Psoas muscle (tissue), 7 donors: ENCODE measurements at regions not wholly inside any gene's neighbourhood (a gene's known extent, or its start where the extent isn't known, plus 50 kb on each side); places are given as distances from the start of the nearest gene placed in this dataset.

ENCODE experiments used
- ATAC-seq, 4 donors: fragments of 200-7000 bp; cut with Tn5 transposase; one replicate each; pipeline ENCODE4 v1.9.1; 2020; ENCODE audit warnings: moderate library complexity in 3 of 4, mild to moderate bottlenecking in 2 of 4
- DNase-seq, 2 donors: peaks; one replicate each; pipeline ENCODE4 v3.0.0-alpha.2; 2020
- H3K27ac ChIP-seq: fragments of 200-600 bp; one replicate; pipeline ENCODE4 v1.8.0; 2022
- H3K27me3 ChIP-seq, 3 donors: fragments of 200-600 bp in 1 of 3; one replicate each; pipeline versions ENCODE4 v1.6.1 to v1.8.0; 2013 to 2022; ENCODE audit warnings: low read length in 2 of 3, mild to moderate bottlenecking in 2 of 3, moderate library complexity in 1 of 3; ENCODE audit not compliant: insufficient read depth in 3 of 3
- H3K36me3 ChIP-seq, 2 donors: fragments of 200-600 bp in 1 of 2; one replicate each; pipeline versions ENCODE4 v1.6.1 to v1.8.0; 2013 to 2022; ENCODE audit warnings: low read depth in 1 of 2, mild to moderate bottlenecking in 1 of 2, moderate library complexity in 1 of 2; ENCODE audit not compliant: insufficient read depth in 1 of 2
- H3K4me1 ChIP-seq: fragments of 200-600 bp; one replicate; pipeline ENCODE4 v1.8.0; 2022
- H3K4me3 ChIP-seq: fragments of 200-600 bp; one replicate; pipeline ENCODE4 v1.8.0; 2022; ENCODE audit warnings: mild to moderate bottlenecking
- H3K9me3 ChIP-seq: fragments of 200-600 bp; one replicate; pipeline ENCODE4 v1.8.0; 2022
- WGBS, 3 donors: extraction: QIAGEN DNeasy Blood & Tissue Kit; methylation state at CpG; one replicate each; pipeline versions ENCODE4 v1.1.6 to v1.1.7; 2013; 5-methylcytosine and 5-hydroxymethylcytosine counted together
- intact Hi-C, 2 donors: fragments of 100-400 bp; cut with DNase I; formaldehyde crosslinking; loops; one replicate each; pipeline versions ENCODE4 v1.11.0 to v1.14.2; 2022
- TF ChIP-seq, protein P1 (sequence below): fragments of 200-600 bp; IDR thresholded peaks from one replicate; pipeline ENCODE4 v1.8.0; 2022; ENCODE audit warnings: antibody characterized with exemption
- donor health status: healthy with polysubstance abuse.
- donor health status: DM: no; HTN: no; CAD: no; lungs with moderate emphysema.
- donor health status: Bipolar disorder and iron deficiency.
- donor health status: healthy.
- donor health status: DM: yes; HTN: yes; CAD: no.
- donor health status: DM: no; HTN: no; CAD: no.
- donor health status: DM: yes; HTN: yes; CAD: no.

GRCh38 chr9:90290716-90291485 is 351.7 kb downstream of the DIRAS2 start:
- DNase-seq (no peak), ATAC-seq (no peak)
- H3K4me3 ChIP-seq, result no peak overlapping the region
- WGBS, 3 donors, result 73 to 79% (median 75%) methylated on average over 5 of the region's 5 CpGs
- H3K4me1 ChIP-seq, result no peaks in the 10 kb centered on the region
- intact Hi-C loops, result no loop called here
- H3K9me3 ChIP-seq, result no peaks in the 10 kb centered on the region
- H3K27ac ChIP-seq, result no peak overlapping the region
- TF ChIP-seq, protein P1, sequence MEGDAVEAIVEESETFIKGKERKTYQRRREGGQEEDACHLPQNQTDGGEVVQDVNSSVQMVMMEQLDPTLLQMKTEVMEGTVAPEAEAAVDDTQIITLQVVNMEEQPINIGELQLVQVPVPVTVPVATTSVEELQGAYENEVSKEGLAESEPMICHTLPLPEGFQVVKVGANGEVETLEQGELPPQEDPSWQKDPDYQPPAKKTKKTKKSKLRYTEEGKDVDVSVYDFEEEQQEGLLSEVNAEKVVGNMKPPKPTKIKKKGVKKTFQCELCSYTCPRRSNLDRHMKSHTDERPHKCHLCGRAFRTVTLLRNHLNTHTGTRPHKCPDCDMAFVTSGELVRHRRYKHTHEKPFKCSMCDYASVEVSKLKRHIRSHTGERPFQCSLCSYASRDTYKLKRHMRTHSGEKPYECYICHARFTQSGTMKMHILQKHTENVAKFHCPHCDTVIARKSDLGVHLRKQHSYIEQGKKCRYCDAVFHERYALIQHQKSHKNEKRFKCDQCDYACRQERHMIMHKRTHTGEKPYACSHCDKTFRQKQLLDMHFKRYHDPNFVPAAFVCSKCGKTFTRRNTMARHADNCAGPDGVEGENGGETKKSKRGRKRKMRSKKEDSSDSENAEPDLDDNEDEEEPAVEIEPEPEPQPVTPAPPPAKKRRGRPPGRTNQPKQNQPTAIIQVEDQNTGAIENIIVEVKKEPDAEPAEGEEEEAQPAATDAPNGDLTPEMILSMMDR, result no peak
- H3K27me3 ChIP-seq, result no peaks in the 10 kb centered on the region
- H3K36me3 ChIP-seq, result no peaks in the 10 kb centered on the region

DNA sequence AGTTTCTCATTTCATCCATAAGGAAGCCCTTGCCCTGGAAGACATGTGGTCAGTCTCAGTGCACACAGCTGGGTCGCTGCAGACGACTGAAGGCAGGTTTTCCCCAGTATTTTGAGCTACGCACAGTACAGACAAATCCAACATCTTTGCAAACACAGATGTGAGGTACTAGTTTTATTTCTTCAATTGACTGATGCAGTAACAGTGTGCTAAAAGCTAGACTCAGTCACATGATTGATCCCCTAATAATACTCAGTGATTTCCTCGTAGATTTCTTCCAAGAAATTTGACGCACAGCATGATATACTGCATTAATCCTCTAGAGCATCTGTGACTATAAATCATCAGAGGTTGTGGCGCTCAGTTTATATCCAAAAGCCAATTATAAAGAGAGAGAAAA is 346.1 kb downstream of the DIRAS2 start:
- intact Hi-C loops, result no loop called here
- Histone ChIP-seq H3K4me3 (no peak overlapping the region), H3K36me3 (no peaks in the 10 kb centered on the region), H3K4me1 (peaks cover 4% of the 10 kb centered on the region), H3K27me3 (no peaks in the 10 kb centered on the region), H3K9me3 (no peaks in the 10 kb centered on the region), H3K27ac (no peak overlapping the region)
- WGBS, 3 donors, result 17 to 22% (median 18%) methylated on average over 6 of the region's 6 CpGs
- TF ChIP-seq, protein P1, result no peak
- DNase-seq (no peak), ATAC-seq (no peak)

- Histone ChIP-seq H3K36me3 (no peaks in the 10 kb centered on the region), H3K27ac (no peak overlapping the region), H3K4me1 (peaks cover 4% of the 10 kb centered on the region), H3K4me3 (no peak overlapping the region), H3K9me3 (no peaks in the 10 kb centered on the region), H3K27me3 (peaks cover 0 to 4% (median 0%) of the 10 kb centered on the region in 3 donors)
- TF ChIP-seq, protein P1, result no peak
- no peak for ATAC-seq
- intact Hi-C loops, result no loop called here
- WGBS, 3 donors, result 84 to 85% (median 85%) methylated on average over 5 of the region's 5 CpGs
- no peak for DNase-seq
Measured at GRCh38 chr9:90299968-90300367, 342.7 kb downstream of the DIRAS2 start.

DNA sequence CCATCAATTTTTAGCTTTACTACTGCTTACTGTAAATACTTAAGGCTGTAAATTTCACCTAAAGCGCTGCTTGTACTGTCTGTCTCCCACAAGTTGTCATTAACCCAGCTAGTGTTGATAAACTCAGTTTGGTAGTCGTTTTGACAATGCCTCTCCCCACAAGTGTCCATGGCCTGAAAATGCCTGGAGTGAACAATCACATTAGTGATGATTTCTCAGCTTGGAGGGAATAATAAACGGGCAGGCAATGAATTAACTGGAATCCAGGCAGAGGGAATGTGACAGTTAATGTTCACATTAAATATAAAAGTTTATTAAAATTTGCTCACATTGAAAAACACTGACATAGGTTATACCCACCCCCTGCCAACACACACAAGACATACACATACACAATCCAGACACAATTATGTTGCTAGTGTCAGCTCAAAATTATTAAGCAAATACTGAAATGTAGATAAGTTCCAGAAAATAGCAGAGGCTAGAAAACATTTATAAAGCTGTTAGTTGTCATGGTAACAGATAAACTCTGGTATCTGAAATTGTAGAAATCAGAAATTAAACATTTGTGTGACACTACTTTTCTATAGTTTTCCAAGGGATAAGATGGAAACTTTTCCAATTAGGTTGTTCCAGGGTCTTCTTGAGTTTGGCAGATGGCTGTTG is 341.9 kb downstream of the DIRAS2 start:
- intact Hi-C loops, result no loop called here
- H3K36me3 ChIP-seq, result no peaks in the 10 kb centered on the region
- 40 to 48% (median 43%) methylated on average over 3 of the region's 3 CpGs for WGBS, 3 donors
- no peaks in the 10 kb centered on the region for H3K9me3 ChIP-seq
- TF ChIP-seq, protein P1, result no peak
- peaks cover 4% of the 10 kb centered on the region for H3K4me1 ChIP-seq
- DNase-seq, result no peak
- no peak overlapping the region for H3K4me3 ChIP-seq
- no peak for ATAC-seq
- H3K27ac ChIP-seq, result no peak overlapping the region
- peaks cover 0 to 4% (median 0%) of the 10 kb centered on the region in 3 donors for H3K27me3 ChIP-seq
